ENCODE measurements at regions not wholly inside any gene's neighbourhood (a gene's known extent, or its start where the extent isn't known, plus 50 kb on each side); places are given as distances from the start of the nearest gene placed in this dataset.

GRCh38 chr5:17400724-17401469 is 97.1 kb upstream of the TAF11L2 start:
- peak overlapping the region; percentile 64 for H3K27ac ChIP-seq
- TF ChIP-seq CTCF (conservative IDR thresholded peaks at IDR 0.05) = no peak

- peak overlapping the region; percentile 64 for H3K27ac ChIP-seq
- TF ChIP-seq CTCF (conservative IDR thresholded peaks at IDR 0.05) = no peak
Observed at GRCh38 chr5:17401470-17402288, 96.4 kb upstream of the TAF11L2 start.

- no peak for TF ChIP-seq CTCF (conservative IDR thresholded peaks at IDR 0.05)
- H3K27ac ChIP-seq = peak overlapping the region; percentile 64
Observed at GRCh38 chr5:17402289-17403121, 95.5 kb upstream of the TAF11L2 start.

GRCh38 chr5:17403695-17404490 is 94.1 kb upstream of the TAF11L2 start:
- H3K27ac ChIP-seq = no peak overlapping the region
- TF ChIP-seq CTCF (conservative IDR thresholded peaks at IDR 0.05) = no peak

GRCh38 chr5:17405976-17406375 is 92.1 kb upstream of the TAF11L2 start:
- H3K27ac ChIP-seq = no peak overlapping the region
- no peak for TF ChIP-seq CTCF (conservative IDR thresholded peaks at IDR 0.05)

- no peak overlapping the region for H3K27ac ChIP-seq
- TF ChIP-seq CTCF (conservative IDR thresholded peaks at IDR 0.05) = no peak
Observed at GRCh38 chr5:17406423-17406838, 91.6 kb upstream of the TAF11L2 start.

Data from VCaP (cell line).